HTR-8/SVneo (cell line): ENCODE measurements at regions not wholly inside any gene's neighbourhood (a gene's known extent, or its start where the extent isn't known, plus 50 kb on each side); places are given as distances from the start of the nearest gene placed in this dataset.
A peak's percentile ranks its signal among the peaks of the same experiment; 100 is the strongest.

Experiments
- DNase-seq: peaks from one replicate; pipeline ENCODE4 v3.0.0; 2011; ENCODE audit warnings: low spot score, mixed read lengths; ENCODE audit not compliant: insufficient read length
- FAIRE-seq: peaks from 2 replicates; lab custom pipeline; 2011; peaks lifted over from hg19 to GRCh38; lab: Jason Lieb, UNC

GRCh38 chr4:18975916-18976808, 954.6 kb upstream of the LCORL start:
- DNase-seq (no peak), FAIRE-seq (no peak)

- DNase-seq (no peak), FAIRE-seq (no peak)
Measured at GRCh38 chr4:18973296-18973695, 951.7 kb upstream of the LCORL start.

GRCh38 chr4:18961879-18962278, 940.3 kb upstream of the LCORL start:
- DNase-seq (no peak), FAIRE-seq (no peak)

GRCh38 chr4:18961266-18961665, 939.7 kb upstream of the LCORL start:
- FAIRE-seq: no peak
- DNase-seq: no peak

- FAIRE-seq: no peak
- DNase-seq: no peak
Measured at GRCh38 chr4:18957716-18958115, 936.2 kb upstream of the LCORL start.

GRCh38 chr4:18954538-18954937, 933.0 kb upstream of the LCORL start:
- DNase-seq (no peak), FAIRE-seq (no peak)

GRCh38 chr4:18953613-18954012, 932.1 kb upstream of the LCORL start:
- DNase-seq (no peak), FAIRE-seq (no peak)

GRCh38 chr4:18945464-18945863, 923.9 kb upstream of the LCORL start:
- no peak for FAIRE-seq

GRCh38 chr4:18942874-18943273, 921.3 kb upstream of the LCORL start:
- FAIRE-seq (no peak), DNase-seq (no peak)

More at GRCh38 chr4:18945464-18945863, 923.9 kb upstream of the LCORL start:
- no peak for DNase-seq

GRCh38 chr4:18938343-18939099, 917.0 kb upstream of the LCORL start:
- DNase-seq (no peak), FAIRE-seq (no peak)

- FAIRE-seq (no peak), DNase-seq (no peak)
Measured at GRCh38 chr4:18937746-18938145, 916.2 kb upstream of the LCORL start.

- DNase-seq: no peak
- FAIRE-seq: no peak
Measured at GRCh38 chr4:18937080-18937479, 915.5 kb upstream of the LCORL start.

- no peak for DNase-seq
- no peak for FAIRE-seq
Measured at GRCh38 chr4:18935659-18936345, 914.2 kb upstream of the LCORL start.

GRCh38 chr4:18934197-18934596, 912.6 kb upstream of the LCORL start:
- FAIRE-seq (no peak), DNase-seq (peak; percentile 7)

- DNase-seq (no peak), FAIRE-seq (no peak)
Measured at GRCh38 chr4:18932730-18933339, 911.3 kb upstream of the LCORL start.

- FAIRE-seq: no peak
- no peak for DNase-seq
Measured at GRCh38 chr4:18931643-18932377, 910.3 kb upstream of the LCORL start.

GRCh38 chr4:18930487-18930886, 908.9 kb upstream of the LCORL start:
- FAIRE-seq (no peak), DNase-seq (no peak)

GRCh38 chr4:18923496-18924161, 902.1 kb upstream of the LCORL start:
- no peak for FAIRE-seq
- no peak for DNase-seq

GRCh38 chr4:18917689-18918088, 896.1 kb upstream of the LCORL start:
- DNase-seq (no peak), FAIRE-seq (no peak)
